ENCODE measurements at regions not wholly inside any gene's neighbourhood (a gene's known extent, or its start where the extent isn't known, plus 50 kb on each side); places are given as distances from the start of the nearest gene placed in this dataset.

DNA sequence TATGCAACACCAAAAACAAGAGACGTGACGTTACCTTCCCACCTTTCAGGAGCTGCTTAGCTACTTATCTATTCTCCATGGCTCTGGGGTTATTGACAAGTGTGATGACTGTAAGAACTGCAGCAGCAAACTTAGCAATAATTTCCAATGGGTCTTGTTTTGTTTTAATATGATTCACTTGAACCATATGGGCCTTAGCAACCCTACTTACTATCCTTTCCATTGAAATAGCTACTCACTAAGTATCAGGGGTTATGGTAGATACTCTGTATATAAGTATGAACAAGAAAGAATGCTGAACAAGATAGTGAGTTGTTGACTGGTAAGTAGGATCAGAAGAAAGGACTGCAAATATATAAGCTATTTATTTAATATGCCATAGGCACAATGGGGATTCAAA is 69.3 kb upstream of the BBX start:
- Histone ChIP-seq H3K4me3 (ENCODE audit: low read depth in 1 of 3, low read length in 3 of 3) (no peak overlapping the region), H3K4me1 (ENCODE audit: control insufficient read depth in 4 of 4, insufficient read depth in 4 of 4, low read length in 3 of 4) (no peaks in the 10 kb centered on the region), H3K9me3 (ENCODE audit: control insufficient read depth in 4 of 4, low read length in 3 of 4) (peaks cover 0 to 2% (median 0%) of the 10 kb centered on the region in 4 donors), H3K27ac (ENCODE audit: low read depth in 1 of 2, low read length in 2 of 2) (no peak overlapping the region), H3K36me3 (ENCODE audit: control insufficient read depth in 4 of 4, insufficient read depth in 3 of 4, low read depth in 1 of 4, low read length in 3 of 4) (no peaks in the 10 kb centered on the region), H3K27me3 (ENCODE audit: control insufficient read depth in 4 of 4, insufficient read depth in 4 of 4, low read length in 3 of 4) (no peaks in the 10 kb centered on the region), H3K9ac (ENCODE audit: low read depth in 1 of 2, low read length in 2 of 2) (no peak overlapping the region)
- no peak for DNase-seq (ENCODE audit: low spot score)
- WGBS, result 91% methylated on average over 2 of the region's 2 CpGs
- TF ChIP-seq, protein P1, sequence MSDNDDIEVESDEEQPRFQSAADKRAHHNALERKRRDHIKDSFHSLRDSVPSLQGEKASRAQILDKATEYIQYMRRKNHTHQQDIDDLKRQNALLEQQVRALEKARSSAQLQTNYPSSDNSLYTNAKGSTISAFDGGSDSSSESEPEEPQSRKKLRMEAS (IDR thresholded peaks at IDR 0.05), result no peak
- TF ChIP-seq FOXA2 (IDR thresholded peaks at IDR 0.05), result no peak
- no peak for TF ChIP-seq FOXA1 (IDR thresholded peaks at IDR 0.05)
- TF ChIP-seq, protein P2, sequence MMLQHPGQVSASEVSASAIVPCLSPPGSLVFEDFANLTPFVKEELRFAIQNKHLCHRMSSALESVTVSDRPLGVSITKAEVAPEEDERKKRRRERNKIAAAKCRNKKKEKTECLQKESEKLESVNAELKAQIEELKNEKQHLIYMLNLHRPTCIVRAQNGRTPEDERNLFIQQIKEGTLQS (IDR thresholded peaks at IDR 0.05), result no peak
- TF ChIP-seq EGR1 (IDR thresholded peaks at IDR 0.05; ENCODE audit: low read depth in 2 of 2), result no peak
- TF ChIP-seq TAF1 (conservative IDR thresholded peaks at IDR 0.05), result no peak

DNA sequence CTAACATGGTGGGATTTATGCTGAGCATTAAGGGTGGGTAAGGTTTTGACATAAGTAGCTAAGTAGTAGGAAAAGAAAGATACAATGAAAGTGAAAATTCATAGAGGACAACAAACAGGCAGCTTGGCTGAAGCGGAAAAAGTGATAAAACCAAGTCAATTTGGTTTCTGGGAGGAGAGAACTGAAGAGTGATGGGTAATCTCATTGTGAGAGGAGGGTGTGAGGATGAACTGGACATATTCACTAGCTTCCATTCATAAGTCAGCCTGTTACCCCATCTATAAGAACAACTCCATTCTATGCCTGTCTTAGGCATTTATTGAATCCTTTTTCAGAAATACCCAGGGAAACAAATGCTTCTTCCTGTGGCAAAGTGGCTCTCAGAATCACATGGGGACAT is 67.1 kb upstream of the BBX start:
- H3K4me1 ChIP-seq (ENCODE audit: control insufficient read depth in 4 of 4, insufficient read depth in 4 of 4, low read length in 3 of 4), result no peaks in the 10 kb centered on the region
- WGBS, result 94% methylated on average over 1 of the region's 1 CpG
- H3K36me3 ChIP-seq (ENCODE audit: control insufficient read depth in 4 of 4, insufficient read depth in 3 of 4, low read depth in 1 of 4, low read length in 3 of 4), result no peaks in the 10 kb centered on the region
- H3K4me3 ChIP-seq (ENCODE audit: low read depth in 1 of 3, low read length in 3 of 3), result no peak overlapping the region
- TF ChIP-seq, protein P3, sequence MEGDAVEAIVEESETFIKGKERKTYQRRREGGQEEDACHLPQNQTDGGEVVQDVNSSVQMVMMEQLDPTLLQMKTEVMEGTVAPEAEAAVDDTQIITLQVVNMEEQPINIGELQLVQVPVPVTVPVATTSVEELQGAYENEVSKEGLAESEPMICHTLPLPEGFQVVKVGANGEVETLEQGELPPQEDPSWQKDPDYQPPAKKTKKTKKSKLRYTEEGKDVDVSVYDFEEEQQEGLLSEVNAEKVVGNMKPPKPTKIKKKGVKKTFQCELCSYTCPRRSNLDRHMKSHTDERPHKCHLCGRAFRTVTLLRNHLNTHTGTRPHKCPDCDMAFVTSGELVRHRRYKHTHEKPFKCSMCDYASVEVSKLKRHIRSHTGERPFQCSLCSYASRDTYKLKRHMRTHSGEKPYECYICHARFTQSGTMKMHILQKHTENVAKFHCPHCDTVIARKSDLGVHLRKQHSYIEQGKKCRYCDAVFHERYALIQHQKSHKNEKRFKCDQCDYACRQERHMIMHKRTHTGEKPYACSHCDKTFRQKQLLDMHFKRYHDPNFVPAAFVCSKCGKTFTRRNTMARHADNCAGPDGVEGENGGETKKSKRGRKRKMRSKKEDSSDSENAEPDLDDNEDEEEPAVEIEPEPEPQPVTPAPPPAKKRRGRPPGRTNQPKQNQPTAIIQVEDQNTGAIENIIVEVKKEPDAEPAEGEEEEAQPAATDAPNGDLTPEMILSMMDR (IDR thresholded peaks at IDR 0.05; ENCODE audit: low read depth, low read length, missing input control), result no peak
- no peak for TF ChIP-seq HNF4A (conservative IDR thresholded peaks at IDR 0.05)
- TF ChIP-seq, protein P1 (IDR thresholded peaks at IDR 0.05), result no peak
- TF ChIP-seq JUND (IDR thresholded peaks at IDR 0.05), result no peak
- no peak for TF ChIP-seq RXRA (IDR thresholded peaks at IDR 0.05)
- H3K27ac ChIP-seq (ENCODE audit: low read depth in 1 of 2, low read length in 2 of 2), result no peak overlapping the region
- no peaks in the 10 kb centered on the region for H3K27me3 ChIP-seq (ENCODE audit: control insufficient read depth in 4 of 4, insufficient read depth in 4 of 4, low read length in 3 of 4)
- DNase-seq (ENCODE audit: low spot score), result no peak
- no peak overlapping the region for H3K9ac ChIP-seq (ENCODE audit: low read depth in 1 of 2, low read length in 2 of 2)
- H3K9me3 ChIP-seq (ENCODE audit: control insufficient read depth in 4 of 4, low read length in 3 of 4), result peaks cover 0 to 2% (median 0%) of the 10 kb centered on the region in 4 donors

DNA sequence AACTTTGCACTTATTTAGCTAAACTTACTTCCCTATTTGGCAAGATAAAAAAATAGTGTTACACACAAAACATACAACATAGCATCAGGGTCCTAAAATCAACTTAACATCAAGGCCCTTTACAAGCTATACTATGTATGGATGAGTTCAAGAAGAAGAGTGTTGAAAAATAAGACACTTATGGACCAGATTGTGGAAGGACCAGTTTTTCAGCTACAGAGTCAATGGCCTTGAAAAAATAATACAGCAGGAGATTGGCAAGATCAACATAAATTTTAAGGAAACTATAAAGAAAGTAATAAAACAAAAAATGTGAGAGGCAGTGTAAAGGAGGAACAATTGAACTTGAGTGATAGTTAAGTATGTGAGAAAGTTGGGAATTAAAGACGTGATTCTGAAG is 66.3 kb upstream of the BBX start:
- Histone ChIP-seq H3K27me3 (ENCODE audit: control insufficient read depth in 4 of 4, insufficient read depth in 4 of 4, low read length in 3 of 4) (no peaks in the 10 kb centered on the region), H3K4me3 (ENCODE audit: low read depth in 1 of 3, low read length in 3 of 3) (no peak overlapping the region), H3K9me3 (ENCODE audit: control insufficient read depth in 4 of 4, low read length in 3 of 4) (no peaks in the 10 kb centered on the region), H3K4me1 (ENCODE audit: control insufficient read depth in 4 of 4, insufficient read depth in 4 of 4, low read length in 3 of 4) (no peaks in the 10 kb centered on the region), H3K9ac (ENCODE audit: low read depth in 1 of 2, low read length in 2 of 2) (no peak overlapping the region), H3K36me3 (ENCODE audit: control insufficient read depth in 4 of 4, insufficient read depth in 3 of 4, low read depth in 1 of 4, low read length in 3 of 4) (no peaks in the 10 kb centered on the region), H3K27ac (ENCODE audit: low read depth in 1 of 2, low read length in 2 of 2) (no peak overlapping the region)
- WGBS, result 90% methylated on average over 1 of the region's 1 CpG
- DNase-seq (ENCODE audit: low spot score), result no peak
- TF ChIP-seq TAF1 (conservative IDR thresholded peaks at IDR 0.05), result no peak
- TF ChIP-seq, protein P1 (IDR thresholded peaks at IDR 0.05), result no peak
- no peak for TF ChIP-seq YY1 (IDR thresholded peaks at IDR 0.05)
- TF ChIP-seq, protein P4, sequence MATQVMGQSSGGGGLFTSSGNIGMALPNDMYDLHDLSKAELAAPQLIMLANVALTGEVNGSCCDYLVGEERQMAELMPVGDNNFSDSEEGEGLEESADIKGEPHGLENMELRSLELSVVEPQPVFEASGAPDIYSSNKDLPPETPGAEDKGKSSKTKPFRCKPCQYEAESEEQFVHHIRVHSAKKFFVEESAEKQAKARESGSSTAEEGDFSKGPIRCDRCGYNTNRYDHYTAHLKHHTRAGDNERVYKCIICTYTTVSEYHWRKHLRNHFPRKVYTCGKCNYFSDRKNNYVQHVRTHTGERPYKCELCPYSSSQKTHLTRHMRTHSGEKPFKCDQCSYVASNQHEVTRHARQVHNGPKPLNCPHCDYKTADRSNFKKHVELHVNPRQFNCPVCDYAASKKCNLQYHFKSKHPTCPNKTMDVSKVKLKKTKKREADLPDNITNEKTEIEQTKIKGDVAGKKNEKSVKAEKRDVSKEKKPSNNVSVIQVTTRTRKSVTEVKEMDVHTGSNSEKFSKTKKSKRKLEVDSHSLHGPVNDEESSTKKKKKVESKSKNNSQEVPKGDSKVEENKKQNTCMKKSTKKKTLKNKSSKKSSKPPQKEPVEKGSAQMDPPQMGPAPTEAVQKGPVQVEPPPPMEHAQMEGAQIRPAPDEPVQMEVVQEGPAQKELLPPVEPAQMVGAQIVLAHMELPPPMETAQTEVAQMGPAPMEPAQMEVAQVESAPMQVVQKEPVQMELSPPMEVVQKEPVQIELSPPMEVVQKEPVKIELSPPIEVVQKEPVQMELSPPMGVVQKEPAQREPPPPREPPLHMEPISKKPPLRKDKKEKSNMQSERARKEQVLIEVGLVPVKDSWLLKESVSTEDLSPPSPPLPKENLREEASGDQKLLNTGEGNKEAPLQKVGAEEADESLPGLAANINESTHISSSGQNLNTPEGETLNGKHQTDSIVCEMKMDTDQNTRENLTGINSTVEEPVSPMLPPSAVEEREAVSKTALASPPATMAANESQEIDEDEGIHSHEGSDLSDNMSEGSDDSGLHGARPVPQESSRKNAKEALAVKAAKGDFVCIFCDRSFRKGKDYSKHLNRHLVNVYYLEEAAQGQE (IDR thresholded peaks at IDR 0.05), result no peak
- TF ChIP-seq NR2F2 (IDR thresholded peaks at IDR 0.05), result no peak
- TF ChIP-seq, protein P5, sequence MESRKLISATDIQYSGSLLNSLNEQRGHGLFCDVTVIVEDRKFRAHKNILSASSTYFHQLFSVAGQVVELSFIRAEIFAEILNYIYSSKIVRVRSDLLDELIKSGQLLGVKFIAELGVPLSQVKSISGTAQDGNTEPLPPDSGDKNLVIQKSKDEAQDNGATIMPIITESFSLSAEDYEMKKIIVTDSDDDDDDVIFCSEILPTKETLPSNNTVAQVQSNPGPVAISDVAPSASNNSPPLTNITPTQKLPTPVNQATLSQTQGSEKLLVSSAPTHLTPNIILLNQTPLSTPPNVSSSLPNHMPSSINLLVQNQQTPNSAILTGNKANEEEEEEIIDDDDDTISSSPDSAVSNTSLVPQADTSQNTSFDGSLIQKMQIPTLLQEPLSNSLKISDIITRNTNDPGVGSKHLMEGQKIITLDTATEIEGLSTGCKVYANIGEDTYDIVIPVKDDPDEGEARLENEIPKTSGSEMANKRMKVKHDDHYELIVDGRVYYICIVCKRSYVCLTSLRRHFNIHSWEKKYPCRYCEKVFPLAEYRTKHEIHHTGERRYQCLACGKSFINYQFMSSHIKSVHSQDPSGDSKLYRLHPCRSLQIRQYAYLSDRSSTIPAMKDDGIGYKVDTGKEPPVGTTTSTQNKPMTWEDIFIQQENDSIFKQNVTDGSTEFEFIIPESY (IDR thresholded peaks at IDR 0.05), result no peak
- TF ChIP-seq RAD21 (IDR thresholded peaks at IDR 0.05), result no peak
- TF ChIP-seq JUND (IDR thresholded peaks at IDR 0.05), result no peak
- TF ChIP-seq FOXA1 (IDR thresholded peaks at IDR 0.05), result no peak
- no peak for TF ChIP-seq EGR1 (IDR thresholded peaks at IDR 0.05; ENCODE audit: low read depth in 2 of 2)
- TF ChIP-seq GABPA (IDR thresholded peaks at IDR 0.05 in 1 of 2, conservative IDR thresholded peaks at IDR 0.05 in 1 of 2), result no peak
- no peak for TF ChIP-seq RXRA (IDR thresholded peaks at IDR 0.05)
